Thyroid gland (tissue), 4 donors: ENCODE measurements at regions not wholly inside any gene's neighbourhood (a gene's known extent, or its start where the extent isn't known, plus 50 kb on each side); places are given as distances from the start of the nearest gene placed in this dataset.

ENCODE experiments used
- DNase-seq, 2 donors: peaks; one replicate each; pipeline ENCODE4 v3.0.0-alpha.2; 2019
- H3K27ac ChIP-seq, 3 donors: fragments of 200-600 bp; sonication (generic); 1 replicate in 2 of 3; 2 replicates in 1 of 3; pipeline ENCODE4 v1.5.1; 2016 to 2019; ENCODE audit warnings: mild to moderate bottlenecking in 1 of 3, moderate library complexity in 1 of 3
- H3K27me3 ChIP-seq: fragments of 200-600 bp; sonication (generic); one replicate; pipeline ENCODE4 v1.5.1; 2019
- H3K36me3 ChIP-seq, 2 donors: fragments of 200-600 bp; sonication (generic); one replicate each; pipeline ENCODE4 v1.5.1; 2016 to 2019
- H3K4me1 ChIP-seq, 2 donors: fragments of 200-600 bp; sonication (generic); one replicate each; pipeline ENCODE4 v1.5.1; 2017 to 2019
- H3K4me3 ChIP-seq, 3 donors: fragments of 200-600 bp; sonication (generic); replicated peaks in 1 of 3; 1 replicate in 2 of 3; 2 replicates in 1 of 3; pipeline ENCODE4 v1.5.1; 2016; ENCODE audit warnings: mild to moderate bottlenecking in 1 of 3
- H3K9me3 ChIP-seq: fragments of 200-600 bp; sonication (generic); one replicate; pipeline ENCODE4 v1.5.1; 2017
- POLR2A ChIP-seq, 2 donors: fragments of 450-650 bp; IDR thresholded peaks; one replicate each; pipeline ENCODE4 v1.6.1; 2017; ENCODE audit warnings: antibody characterized with exemption in 2 of 2, mild to moderate bottlenecking in 2 of 2, moderate library complexity in 1 of 2
- WGBS, 2 donors: methylation state at CpG; one replicate each; pipeline ENCODE4 v1.1.5; 2017; 5-methylcytosine and 5-hydroxymethylcytosine counted together
- intact Hi-C: fragments of 100-400 bp; cut with DNase I; formaldehyde crosslinking; loops from one replicate; pipeline ENCODE4 v1.15.1; 2023
- TF ChIP-seq, protein P1 (sequence below), 6 experiments: fragments of 200-600 bp in 3 of 6; fragments of 450-650 bp in 3 of 6; sonication (generic) in 3 of 6; IDR thresholded peaks; one replicate each; pipeline ENCODE4 v1.5.1; 2016 to 2019; ENCODE audit warnings: antibody characterized with exemption in 6 of 6, mild to moderate bottlenecking in 2 of 6, inconsistent platforms in 1 of 6, moderate library complexity in 1 of 6

DNA sequence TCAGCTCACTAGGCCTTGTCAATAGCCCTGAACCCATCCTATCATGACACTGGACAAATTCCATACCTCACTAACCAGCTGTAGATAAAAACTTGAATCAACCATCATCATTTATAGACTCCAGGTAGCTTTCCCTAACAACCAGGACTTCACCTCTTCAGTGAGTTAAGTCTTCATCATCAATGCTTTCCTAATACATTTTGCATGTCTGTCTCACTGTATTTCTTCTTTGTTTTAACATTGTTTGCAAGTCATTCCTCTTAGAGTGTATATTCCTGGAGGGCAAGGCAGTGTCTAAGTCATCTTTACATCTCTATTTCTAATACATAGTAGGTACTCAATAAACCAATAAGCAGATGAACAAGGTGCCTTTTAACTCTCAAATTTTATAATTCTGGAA lies 123.4 kb upstream of the RFC3 start:
- H3K9me3 ChIP-seq: no peaks in the 10 kb centered on the region
- intact Hi-C loops: no loop called here
- DNase-seq: no peak
- no peak for TF ChIP-seq POLR2A (IDR thresholded peaks at IDR 0.05)
- TF ChIP-seq, protein P1, sequence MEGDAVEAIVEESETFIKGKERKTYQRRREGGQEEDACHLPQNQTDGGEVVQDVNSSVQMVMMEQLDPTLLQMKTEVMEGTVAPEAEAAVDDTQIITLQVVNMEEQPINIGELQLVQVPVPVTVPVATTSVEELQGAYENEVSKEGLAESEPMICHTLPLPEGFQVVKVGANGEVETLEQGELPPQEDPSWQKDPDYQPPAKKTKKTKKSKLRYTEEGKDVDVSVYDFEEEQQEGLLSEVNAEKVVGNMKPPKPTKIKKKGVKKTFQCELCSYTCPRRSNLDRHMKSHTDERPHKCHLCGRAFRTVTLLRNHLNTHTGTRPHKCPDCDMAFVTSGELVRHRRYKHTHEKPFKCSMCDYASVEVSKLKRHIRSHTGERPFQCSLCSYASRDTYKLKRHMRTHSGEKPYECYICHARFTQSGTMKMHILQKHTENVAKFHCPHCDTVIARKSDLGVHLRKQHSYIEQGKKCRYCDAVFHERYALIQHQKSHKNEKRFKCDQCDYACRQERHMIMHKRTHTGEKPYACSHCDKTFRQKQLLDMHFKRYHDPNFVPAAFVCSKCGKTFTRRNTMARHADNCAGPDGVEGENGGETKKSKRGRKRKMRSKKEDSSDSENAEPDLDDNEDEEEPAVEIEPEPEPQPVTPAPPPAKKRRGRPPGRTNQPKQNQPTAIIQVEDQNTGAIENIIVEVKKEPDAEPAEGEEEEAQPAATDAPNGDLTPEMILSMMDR (IDR thresholded peaks at IDR 0.05): no peak
- H3K27me3 ChIP-seq: no peaks in the 10 kb centered on the region
- no peaks in the 10 kb centered on the region for H3K36me3 ChIP-seq
- no peak overlapping the region for H3K27ac ChIP-seq
- H3K4me1 ChIP-seq: no peaks in the 10 kb centered on the region
- no peak overlapping the region for H3K4me3 ChIP-seq

- Histone ChIP-seq H3K9me3 (no peaks in the 10 kb centered on the region), H3K27ac (no peak overlapping the region), H3K27me3 (no peaks in the 10 kb centered on the region), H3K36me3 (no peaks in the 10 kb centered on the region), H3K4me1 (no peaks in the 10 kb centered on the region), H3K4me3 (no peak overlapping the region)
- 92 to 96% methylated on average over 1 of the region's 1 CpG for WGBS, 2 donors
- TF ChIP-seq POLR2A (IDR thresholded peaks at IDR 0.05): no peak
- TF ChIP-seq, protein P1 (IDR thresholded peaks at IDR 0.05): no peak
- intact Hi-C loops: no loop called here
- DNase-seq: no peak
These were observed 121.4 kb upstream of the RFC3 start for GRCh38 chr13:33696530-33696929.

- no peaks in the 10 kb centered on the region for H3K27me3 ChIP-seq
- intact Hi-C loops: no loop called here
- H3K4me3 ChIP-seq: no peak overlapping the region
- no peaks in the 10 kb centered on the region for H3K4me1 ChIP-seq
- H3K9me3 ChIP-seq: no peaks in the 10 kb centered on the region
- H3K36me3 ChIP-seq: no peaks in the 10 kb centered on the region
- no peak for DNase-seq
- 96% methylated on average over 1 of the region's 1 CpG for WGBS, 2 donors
- TF ChIP-seq POLR2A (IDR thresholded peaks at IDR 0.05): no peak
- TF ChIP-seq, protein P1 (IDR thresholded peaks at IDR 0.05): no peak
- no peak overlapping the region for H3K27ac ChIP-seq
These were observed 120.0 kb upstream of the RFC3 start for GRCh38 chr13:33697926-33698325.

DNA sequence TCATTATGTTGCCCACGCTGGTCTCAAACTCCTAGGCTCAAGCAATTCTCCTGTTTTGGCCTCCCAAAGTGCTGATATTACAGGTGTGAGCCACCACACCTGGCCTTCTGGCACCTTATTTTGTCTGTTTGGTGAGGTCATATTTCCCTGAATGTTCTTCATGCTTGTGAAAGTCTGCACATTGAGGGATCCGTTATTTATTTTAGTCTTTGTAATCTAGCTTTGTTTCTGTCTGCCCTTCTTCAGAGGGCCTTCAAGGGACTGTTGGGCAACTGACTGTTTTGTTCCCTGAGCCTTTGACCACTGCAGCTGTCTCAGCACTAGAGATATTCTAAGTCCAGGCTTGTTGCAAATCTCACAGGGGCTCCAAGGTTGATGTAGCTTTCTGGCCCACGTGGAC lies 110.5 kb upstream of the RFC3 start:
- intact Hi-C loops: no loop called here
- whole genome bisulfite sequencing, 2 donors: 85 to 92% methylated on average over 3 of the region's 3 CpGs
- Histone ChIP-seq H3K4me3 (no peak overlapping the region), H3K27ac (no peak overlapping the region), H3K36me3 (no peaks in the 10 kb centered on the region), H3K4me1 (no peaks in the 10 kb centered on the region), H3K27me3 (no peaks in the 10 kb centered on the region), H3K9me3 (no peaks in the 10 kb centered on the region)
- DNase-seq: no peak
- TF ChIP-seq, protein P1 (IDR thresholded peaks at IDR 0.05): no peak
- TF ChIP-seq POLR2A (IDR thresholded peaks at IDR 0.05): no peak

- 77 to 78% methylated on average over 1 of the region's 1 CpG for WGBS, 2 donors
- intact Hi-C loops: no loop called here
- H3K4me1 ChIP-seq: no peaks in the 10 kb centered on the region
- H3K27me3 ChIP-seq: no peaks in the 10 kb centered on the region
- no peak for TF ChIP-seq POLR2A (IDR thresholded peaks at IDR 0.05)
- TF ChIP-seq, protein P1 (IDR thresholded peaks at IDR 0.05): no peak
- no peaks in the 10 kb centered on the region for H3K9me3 ChIP-seq
- DNase-seq: no peak
- H3K36me3 ChIP-seq: no peaks in the 10 kb centered on the region
- no peak overlapping the region for H3K4me3 ChIP-seq
- no peak overlapping the region for H3K27ac ChIP-seq
These were observed 107.0 kb upstream of the RFC3 start for GRCh38 chr13:33710924-33711323.
